Calu3 (cell line): ENCODE measurements at regions not wholly inside any gene's neighbourhood (a gene's known extent, or its start where the extent isn't known, plus 50 kb on each side); places are given as distances from the start of the nearest gene placed in this dataset.

ENCODE experiments used
- BruUV-seq: library from RNA; stranded (reverse); fragments of 400-500 nt; replicated peaks from 2 replicates; lab custom pipeline; 2021; lab: Mats Ljungman, UMichigan
- CTCF ChIA-PET: fragments of 300-600 bp; sonication (Branson Sonifier 250); formaldehyde crosslinking; loops from one replicate; lab custom pipeline; 2022; ENCODE audit warnings: antibody characterized with exemption; lab: Charles Lee
- DNase-seq: peaks from one replicate; pipeline ENCODE4 v3.0.0; 2022
- H3K27ac Mint-ChIP-seq: one replicate; pipeline ENCODE4 v1.8.0; 2022; ENCODE audit warnings: mixed read lengths; ENCODE audit not compliant: unreplicated experiment
- H3K27me3 Mint-ChIP-seq: one replicate; pipeline ENCODE4 v1.8.0; 2022; ENCODE audit warnings: mixed read lengths; ENCODE audit not compliant: unreplicated experiment
- H3K36me3 Mint-ChIP-seq: one replicate; pipeline ENCODE4 v1.8.0; 2022; ENCODE audit warnings: mild to moderate bottlenecking, moderate library complexity, mixed read lengths; ENCODE audit not compliant: insufficient read depth, unreplicated experiment
- H3K4me1 Mint-ChIP-seq: one replicate; pipeline ENCODE4 v1.8.0; 2022; ENCODE audit warnings: mild to moderate bottlenecking, low read depth, mixed read lengths; ENCODE audit not compliant: unreplicated experiment
- H3K4me3 Mint-ChIP-seq: one replicate; pipeline ENCODE4 v1.8.0; 2022; ENCODE audit warnings: mild to moderate bottlenecking, low read depth, moderate library complexity, mixed read lengths; ENCODE audit not compliant: unreplicated experiment
- H3K9me3 Mint-ChIP-seq: one replicate; pipeline ENCODE4 v1.8.0; 2022; ENCODE audit warnings: low read depth, mixed read lengths; ENCODE audit not compliant: unreplicated experiment
- CTCF ChIP-seq: fragments of 200-600 bp; IDR thresholded peaks from one replicate; pipeline ENCODE4 v1.8.0; 2022; ENCODE audit warnings: antibody characterized with exemption; ENCODE audit not compliant: unreplicated experiment
- intact Hi-C: fragments of 100-400 bp; cut with micrococcal nuclease; formaldehyde crosslinking; loops from one replicate; pipeline ENCODE4 v1.10.0; 2022; ENCODE audit not compliant: unreplicated experiment

GRCh38 chr2:196501836-196502235, 137.7 kb upstream of the CCDC150 start:
- H3K36me3 Mint-ChIP-seq: peaks cover 4% of the 10 kb centered on the region
- no TSS peak for BruUV-seq
- intact Hi-C loops: no loop called here
- no peaks in the 10 kb centered on the region for H3K4me1 Mint-ChIP-seq
- no peak for DNase-seq
- H3K9me3 Mint-ChIP-seq: peaks cover 8% of the 10 kb centered on the region
- no peak for TF ChIP-seq CTCF
- no peak overlapping the region for H3K4me3 Mint-ChIP-seq
- CTCF ChIA-PET: interaction anchor here (0.6 kb wide), 1 partner anchor 33 kb away, joined by 3 read pairs; no protein-coding TSS in a partner anchor
- no peak overlapping the region for H3K27ac Mint-ChIP-seq
- no peaks in the 10 kb centered on the region for H3K27me3 Mint-ChIP-seq

- no peak for DNase-seq
- peaks cover 8% of the 10 kb centered on the region for H3K9me3 Mint-ChIP-seq
- peaks cover 3% of the 10 kb centered on the region for H3K36me3 Mint-ChIP-seq
- intact Hi-C loops: no loop called here
- H3K4me1 Mint-ChIP-seq: no peaks in the 10 kb centered on the region
- no TSS peak for BruUV-seq
- CTCF ChIA-PET: no interaction called here
- no peaks in the 10 kb centered on the region for H3K27me3 Mint-ChIP-seq
- H3K27ac Mint-ChIP-seq: no peak overlapping the region
- no peak for TF ChIP-seq CTCF
- no peak overlapping the region for H3K4me3 Mint-ChIP-seq
These were observed 137.1 kb upstream of the CCDC150 start for GRCh38 chr2:196502386-196502785.

- Mint-ChIP-seq H3K27ac (no peak overlapping the region), H3K4me1 (peaks cover 7% of the 10 kb centered on the region), H3K4me3 (no peak overlapping the region), H3K36me3 (no peaks in the 10 kb centered on the region), H3K27me3 (no peaks in the 10 kb centered on the region), H3K9me3 (peaks cover 6% of the 10 kb centered on the region)
- intact Hi-C loops: no loop called here
- DNase-seq: no peak
- BruUV-seq: no TSS peak
- TF ChIP-seq CTCF: no peak
- CTCF ChIA-PET: no interaction called here
These were observed 136.1 kb upstream of the CCDC150 start for GRCh38 chr2:196503398-196503797.

- intact Hi-C loops: no loop called here
- Mint-ChIP-seq H3K36me3 (no peaks in the 10 kb centered on the region), H3K4me1 (peaks cover 12% of the 10 kb centered on the region), H3K27ac (no peak overlapping the region), H3K9me3 (peaks cover 3% of the 10 kb centered on the region), H3K27me3 (no peaks in the 10 kb centered on the region), H3K4me3 (no peak overlapping the region)
- BruUV-seq: no TSS peak
- DNase-seq: no peak
- no peak for TF ChIP-seq CTCF
- CTCF ChIA-PET: no interaction called here
These were observed 134.7 kb upstream of the CCDC150 start for GRCh38 chr2:196504788-196505187.
